Upper lobe of left lung (tissue), 6 donors: ENCODE measurements at regions not wholly inside any gene's neighbourhood (a gene's known extent, or its start where the extent isn't known, plus 50 kb on each side); places are given as distances from the start of the nearest gene placed in this dataset.

ENCODE experiments used
- ATAC-seq, 2 donors: fragments of 200-7000 bp; cut with Tn5 transposase; one replicate each; pipeline ENCODE4 v1.9.1; 2022; ENCODE audit warnings: mild to moderate bottlenecking in 2 of 2, moderate library complexity in 2 of 2; ENCODE audit not compliant: low FRiP score in 2 of 2
- DNase-seq, 2 donors: peaks; one replicate each; pipeline ENCODE4 v3.0.0-alpha.2; 2019 to 2020
- H3K27ac ChIP-seq, 4 donors: fragments of 200-600 bp; sonication (generic); one replicate each; pipeline ENCODE4 v1.5.1; 2016 to 2019
- H3K27me3 ChIP-seq, 4 donors: fragments of 200-600 bp; sonication (generic); one replicate each; pipeline ENCODE4 v1.5.1; 2017 to 2019
- H3K36me3 ChIP-seq, 4 donors: fragments of 200-600 bp; sonication (generic); one replicate each; pipeline ENCODE4 v1.5.1; 2016 to 2019
- H3K4me1 ChIP-seq, 4 donors: fragments of 200-600 bp; sonication (generic); one replicate each; pipeline ENCODE4 v1.5.1; 2018 to 2019
- H3K4me3 ChIP-seq, 4 donors: fragments of 200-600 bp; sonication (generic); one replicate each; pipeline ENCODE4 v1.5.1; 2017 to 2019; ENCODE audit warnings: mild to moderate bottlenecking in 2 of 4, moderate library complexity in 1 of 4
- H3K9me3 ChIP-seq, 4 donors: fragments of 200-600 bp; sonication (generic); one replicate each; pipeline ENCODE4 v1.5.1; 2018 to 2019
- EP300 ChIP-seq, 4 donors: sonication (generic); formaldehyde crosslinking; IDR thresholded peaks; one replicate each; pipeline ENCODE4 v1.5.1; 2017; ENCODE audit warnings: antibody characterized with exemption in 4 of 4, control low read depth in 2 of 4
- POLR2A ChIP-seq, 4 donors: fragments of 450-650 bp; IDR thresholded peaks; one replicate each; pipeline ENCODE4 v1.5.1; 2016 to 2017; ENCODE audit warnings: antibody characterized with exemption in 4 of 4, mild to moderate bottlenecking in 2 of 4
- POLR2AphosphoS5 ChIP-seq, 2 donors: sonication (generic); formaldehyde crosslinking; IDR thresholded peaks; one replicate each; pipeline ENCODE4 v1.5.1; 2017; ENCODE audit warnings: antibody characterized with exemption in 2 of 2
- WGBS, 2 donors: methylation state at CpG; one replicate each; pipeline ENCODE4 v1.1.5; 2017 to 2018; 5-methylcytosine and 5-hydroxymethylcytosine counted together
- TF ChIP-seq, protein P1 (sequence below), 6 experiments: fragments of 450-650 bp in 4 of 6; fragments of 200-600 bp in 2 of 6; sonication (generic) in 2 of 6; IDR thresholded peaks; one replicate each; pipeline ENCODE4 v1.5.1; 2016 to 2019; ENCODE audit warnings: antibody characterized with exemption in 6 of 6
- donor health status: DM: no; HTN: no; CAD: no; lungs with moderate emphysema.
- donor health status: DM: no; HTN: yes; CAD: no; lungs with severe emphysema.

DNA sequence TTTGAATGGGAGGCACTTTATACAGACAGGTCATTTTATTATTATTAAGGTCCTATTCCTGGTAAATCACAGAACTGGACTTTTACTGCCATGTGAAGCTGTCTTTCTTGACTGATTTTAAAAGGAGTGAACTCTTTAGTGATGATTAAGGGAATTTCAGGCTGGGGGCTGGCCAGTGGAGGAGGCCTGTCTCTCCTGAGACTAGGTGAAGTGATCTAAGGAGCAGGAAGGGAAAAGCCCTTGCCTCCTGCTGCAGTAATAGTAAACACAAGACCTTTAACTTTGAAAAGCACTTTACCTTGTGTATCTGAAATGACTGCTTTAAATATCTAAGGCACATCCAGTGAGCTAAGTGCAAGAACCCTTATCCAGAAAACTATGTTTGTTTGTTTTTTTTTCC lies 118.0 kb upstream of the SPAG17 start:
- TF ChIP-seq, protein P1, sequence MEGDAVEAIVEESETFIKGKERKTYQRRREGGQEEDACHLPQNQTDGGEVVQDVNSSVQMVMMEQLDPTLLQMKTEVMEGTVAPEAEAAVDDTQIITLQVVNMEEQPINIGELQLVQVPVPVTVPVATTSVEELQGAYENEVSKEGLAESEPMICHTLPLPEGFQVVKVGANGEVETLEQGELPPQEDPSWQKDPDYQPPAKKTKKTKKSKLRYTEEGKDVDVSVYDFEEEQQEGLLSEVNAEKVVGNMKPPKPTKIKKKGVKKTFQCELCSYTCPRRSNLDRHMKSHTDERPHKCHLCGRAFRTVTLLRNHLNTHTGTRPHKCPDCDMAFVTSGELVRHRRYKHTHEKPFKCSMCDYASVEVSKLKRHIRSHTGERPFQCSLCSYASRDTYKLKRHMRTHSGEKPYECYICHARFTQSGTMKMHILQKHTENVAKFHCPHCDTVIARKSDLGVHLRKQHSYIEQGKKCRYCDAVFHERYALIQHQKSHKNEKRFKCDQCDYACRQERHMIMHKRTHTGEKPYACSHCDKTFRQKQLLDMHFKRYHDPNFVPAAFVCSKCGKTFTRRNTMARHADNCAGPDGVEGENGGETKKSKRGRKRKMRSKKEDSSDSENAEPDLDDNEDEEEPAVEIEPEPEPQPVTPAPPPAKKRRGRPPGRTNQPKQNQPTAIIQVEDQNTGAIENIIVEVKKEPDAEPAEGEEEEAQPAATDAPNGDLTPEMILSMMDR (IDR thresholded peaks at IDR 0.05) = no peak
- no peak for TF ChIP-seq EP300 (IDR thresholded peaks at IDR 0.05)
- TF ChIP-seq POLR2AphosphoS5 (IDR thresholded peaks at IDR 0.05) = no peak
- no peak for TF ChIP-seq POLR2A (IDR thresholded peaks at IDR 0.05)
- no peak for ATAC-seq
- no peak for DNase-seq
- H3K27ac ChIP-seq = no peak overlapping the region
- H3K27me3 ChIP-seq = no peaks in the 10 kb centered on the region
- H3K36me3 ChIP-seq = no peaks in the 10 kb centered on the region
- H3K4me1 ChIP-seq = peaks cover 0 to 6% (median 0%) of the 10 kb centered on the region in 4 donors
- no peaks in the 10 kb centered on the region for H3K9me3 ChIP-seq
- H3K4me3 ChIP-seq = no peak overlapping the region

DNA sequence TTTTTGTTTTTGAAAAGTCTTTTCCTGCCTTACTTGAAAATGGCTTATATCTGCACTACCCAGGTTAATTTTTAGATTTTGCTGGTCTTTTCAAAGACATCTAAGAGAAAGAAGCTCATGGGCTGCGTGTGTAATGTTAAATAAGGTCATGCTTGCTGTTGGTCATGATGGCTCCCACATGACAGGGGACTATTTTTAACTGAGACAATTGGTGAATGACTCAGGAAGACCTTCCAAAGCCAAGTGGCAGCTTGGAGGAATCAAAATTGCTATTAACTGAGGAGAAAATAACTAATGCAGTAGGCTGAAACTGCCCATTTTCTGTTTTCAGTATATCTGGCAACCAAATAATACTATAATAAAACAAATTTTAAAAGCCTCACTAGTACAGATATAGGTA lies 117.1 kb upstream of the SPAG17 start:
- DNase-seq (no peak), ATAC-seq (no peak)
- no peaks in the 10 kb centered on the region for H3K36me3 ChIP-seq
- TF ChIP-seq POLR2A (IDR thresholded peaks at IDR 0.05) (no peak), POLR2AphosphoS5 (IDR thresholded peaks at IDR 0.05) (no peak), EP300 (IDR thresholded peaks at IDR 0.05) (no peak)
- TF ChIP-seq, protein P1 (IDR thresholded peaks at IDR 0.05) = no peak
- no peak overlapping the region for H3K27ac ChIP-seq
- H3K4me3 ChIP-seq = no peak overlapping the region
- WGBS, 2 donors = 46 to 58% methylated on average over 1 of the region's 1 CpG
- H3K27me3 ChIP-seq = no peaks in the 10 kb centered on the region
- H3K4me1 ChIP-seq = peaks cover 0 to 6% (median 0%) of the 10 kb centered on the region in 4 donors
- H3K9me3 ChIP-seq = no peaks in the 10 kb centered on the region

DNA sequence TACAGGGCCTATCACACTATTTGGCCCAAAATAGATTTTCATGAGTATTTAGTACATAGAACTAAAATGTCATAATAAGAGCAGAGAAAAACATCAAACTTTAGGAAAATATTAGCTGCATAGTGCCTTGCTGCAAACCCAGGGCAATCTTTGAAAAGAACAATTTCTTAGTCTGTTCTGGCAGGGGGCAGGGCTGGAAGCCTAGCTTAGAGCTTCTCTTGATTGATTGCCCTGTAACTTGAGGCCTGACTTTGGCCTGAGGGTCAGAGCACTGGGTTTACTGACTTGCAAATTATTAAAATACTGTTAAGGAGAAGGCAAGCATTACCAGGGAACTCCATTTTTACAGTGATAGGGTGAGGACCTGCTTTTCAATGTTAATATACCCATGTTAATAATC lies 115.8 kb upstream of the SPAG17 start:
- ATAC-seq (no peak), DNase-seq (no peak)
- no peaks in the 10 kb centered on the region for H3K36me3 ChIP-seq
- H3K9me3 ChIP-seq = no peaks in the 10 kb centered on the region
- no peak for TF ChIP-seq EP300 (IDR thresholded peaks at IDR 0.05)
- TF ChIP-seq, protein P1 (IDR thresholded peaks at IDR 0.05) = no peak
- TF ChIP-seq POLR2A (IDR thresholded peaks at IDR 0.05) = no peak
- no peak for TF ChIP-seq POLR2AphosphoS5 (IDR thresholded peaks at IDR 0.05)
- H3K27ac ChIP-seq = no peak overlapping the region
- H3K4me3 ChIP-seq = no peak overlapping the region
- H3K27me3 ChIP-seq = no peaks in the 10 kb centered on the region
- H3K4me1 ChIP-seq = peaks cover 0 to 6% (median 0%) of the 10 kb centered on the region in 4 donors

DNA sequence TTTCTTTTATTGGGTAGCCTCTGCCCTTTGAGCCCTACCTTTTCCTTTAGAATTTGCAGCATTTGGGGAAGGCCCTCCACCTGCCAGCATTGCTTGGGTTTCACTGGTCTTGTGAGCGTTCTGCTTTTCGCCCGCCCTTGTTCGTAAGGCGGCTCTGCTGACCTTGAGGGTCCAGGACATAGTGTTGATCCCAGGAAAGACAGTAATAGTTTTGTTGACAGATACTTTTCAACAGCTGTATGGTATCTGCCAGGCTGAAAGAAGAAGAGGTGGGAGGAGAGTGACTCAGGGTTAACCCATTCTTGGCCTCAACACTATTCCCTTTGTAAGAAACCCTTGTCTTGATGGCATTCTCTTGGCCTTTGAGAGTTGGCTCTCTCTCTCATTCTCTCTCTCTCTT lies 113.4 kb upstream of the SPAG17 start:
- no peak for DNase-seq
- Histone ChIP-seq H3K9me3 (no peaks in the 10 kb centered on the region), H3K27me3 (no peaks in the 10 kb centered on the region), H3K36me3 (no peaks in the 10 kb centered on the region), H3K4me1 (peaks cover 0 to 5% (median 0%) of the 10 kb centered on the region in 4 donors), H3K27ac (no peak overlapping the region), H3K4me3 (no peak overlapping the region)
- WGBS, 2 donors = 57 to 64% methylated on average over 5 of the region's 5 CpGs
- TF ChIP-seq, protein P1 (IDR thresholded peaks at IDR 0.05) = no peak
- TF ChIP-seq POLR2A (IDR thresholded peaks at IDR 0.05) (no peak), POLR2AphosphoS5 (IDR thresholded peaks at IDR 0.05) (no peak), EP300 (IDR thresholded peaks at IDR 0.05) (no peak)
- no peak for ATAC-seq

DNA sequence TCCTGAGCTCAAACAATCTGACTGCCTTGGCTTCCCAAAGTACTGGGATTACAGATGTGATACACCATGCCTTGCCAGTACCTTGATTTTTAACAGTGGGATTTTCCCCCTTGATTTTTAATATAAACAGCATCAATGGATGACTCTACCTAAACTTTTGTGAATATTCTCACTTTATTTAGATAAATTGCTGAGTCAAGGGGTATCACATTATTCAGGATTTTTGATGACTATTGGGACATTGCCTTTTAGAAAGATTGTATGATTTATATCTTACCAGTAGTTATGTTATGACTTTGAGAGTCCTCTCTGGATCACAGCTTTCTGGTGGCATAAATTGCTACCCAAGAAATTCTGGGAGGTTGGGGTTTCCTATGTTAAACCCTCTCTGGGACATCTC lies 112.5 kb upstream of the SPAG17 start:
- H3K9me3 ChIP-seq = no peaks in the 10 kb centered on the region

More for the DNA sequence above, 112.5 kb upstream of the SPAG17 start:
- Histone ChIP-seq H3K27ac (no peak overlapping the region), H3K36me3 (no peaks in the 10 kb centered on the region), H3K27me3 (no peaks in the 10 kb centered on the region), H3K4me1 (no peaks in the 10 kb centered on the region), H3K4me3 (no peak overlapping the region)
- TF ChIP-seq, protein P1 (IDR thresholded peaks at IDR 0.05) = no peak
- TF ChIP-seq POLR2AphosphoS5 (IDR thresholded peaks at IDR 0.05) = no peak
- TF ChIP-seq POLR2A (IDR thresholded peaks at IDR 0.05) = no peak
- TF ChIP-seq EP300 (IDR thresholded peaks at IDR 0.05) = no peak
- no peak for DNase-seq
- no peak for ATAC-seq
